Endometrium (tissue), 2 donors: ENCODE measurements at regions not wholly inside any gene's neighbourhood (a gene's known extent, or its start where the extent isn't known, plus 50 kb on each side); places are given as distances from the start of the nearest gene placed in this dataset.
A peak's percentile ranks its signal among the peaks of the same experiment; 100 is the strongest.

Experiments used
- FAIRE-seq: peaks from 2 replicates; lab custom pipeline; 2012; peaks lifted over from hg19 to GRCh38; lab: Jason Lieb, UNC
- donor health status: control.
- donor health status: control.

DNA sequence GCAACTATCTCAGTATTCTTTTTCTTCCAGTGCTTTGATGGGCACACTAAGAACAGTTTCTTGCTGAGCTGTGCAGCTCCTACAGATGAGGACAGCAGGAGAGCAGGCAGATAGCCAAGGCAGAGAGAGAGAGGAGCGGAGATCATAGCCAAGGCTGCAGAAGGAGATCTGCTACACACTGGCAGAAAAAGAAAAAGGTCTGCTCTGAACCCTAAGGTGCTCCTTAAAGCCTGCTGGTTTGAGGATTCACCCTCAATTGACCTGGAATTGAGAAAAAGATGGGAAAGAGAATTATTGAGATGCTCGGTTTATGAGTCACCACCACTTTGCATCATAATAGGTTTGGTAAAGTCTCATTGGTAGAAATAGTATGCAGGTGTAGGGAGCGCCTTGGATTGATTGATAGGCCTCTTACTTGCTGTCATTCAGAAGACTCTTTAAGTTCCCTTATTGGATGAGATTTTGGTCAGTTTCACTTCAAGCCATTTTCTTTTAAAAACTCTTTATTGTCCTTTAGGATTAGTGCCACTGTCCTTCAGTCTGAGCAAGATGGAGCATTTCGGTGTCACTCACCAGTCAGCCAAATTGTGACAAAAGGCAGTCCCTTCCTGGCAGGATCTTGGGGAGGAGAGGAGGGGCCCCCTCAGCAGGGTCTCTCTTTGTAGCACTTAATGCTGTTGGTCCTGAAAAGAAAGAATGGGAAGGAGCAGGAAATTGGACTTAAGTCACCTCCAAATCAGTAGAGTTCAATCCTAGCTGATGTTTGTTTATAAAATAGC is 685.0 kb downstream of the ADGRL2 start:
- no peak for FAIRE-seq

DNA sequence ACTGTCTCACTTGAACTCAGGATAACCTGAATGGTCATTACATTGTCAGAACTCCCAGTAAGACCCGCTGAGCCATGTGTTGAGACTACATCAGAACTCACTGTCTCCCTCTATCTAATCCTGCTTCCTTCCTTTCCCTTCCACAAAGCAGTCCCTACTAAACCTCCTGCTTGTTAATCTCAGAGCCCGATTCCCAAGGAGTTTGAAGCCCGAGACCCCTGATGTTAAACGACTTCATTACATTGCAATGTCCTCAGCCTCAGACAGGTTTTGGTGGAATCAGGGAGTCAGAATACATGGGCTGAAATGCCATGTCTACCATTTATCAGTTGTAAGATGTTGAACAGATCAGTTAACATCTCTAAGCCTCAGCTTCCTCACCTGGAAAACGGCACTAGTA is 682.4 kb downstream of the ADGRL2 start:
- FAIRE-seq: no peak

DNA sequence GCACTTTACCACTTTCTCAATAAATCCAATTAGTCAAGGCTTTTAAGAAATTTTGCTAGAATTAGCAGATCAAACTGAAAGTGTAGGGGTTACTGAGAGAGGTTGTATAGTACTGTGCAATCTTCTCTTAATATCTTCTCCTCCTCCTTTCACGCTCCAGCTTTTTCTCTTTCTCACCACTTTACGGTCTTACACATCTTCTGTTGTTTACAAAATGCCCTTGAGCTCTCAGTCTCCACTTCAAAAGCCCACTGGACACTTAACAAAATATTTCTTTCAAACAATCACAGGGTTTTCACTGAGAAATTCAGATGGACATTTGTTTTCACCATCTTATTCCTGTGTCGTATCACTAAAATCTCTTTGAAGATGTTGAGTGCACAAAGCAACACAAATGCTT is 678.2 kb downstream of the ADGRL2 start:
- FAIRE-seq: no peak

DNA sequence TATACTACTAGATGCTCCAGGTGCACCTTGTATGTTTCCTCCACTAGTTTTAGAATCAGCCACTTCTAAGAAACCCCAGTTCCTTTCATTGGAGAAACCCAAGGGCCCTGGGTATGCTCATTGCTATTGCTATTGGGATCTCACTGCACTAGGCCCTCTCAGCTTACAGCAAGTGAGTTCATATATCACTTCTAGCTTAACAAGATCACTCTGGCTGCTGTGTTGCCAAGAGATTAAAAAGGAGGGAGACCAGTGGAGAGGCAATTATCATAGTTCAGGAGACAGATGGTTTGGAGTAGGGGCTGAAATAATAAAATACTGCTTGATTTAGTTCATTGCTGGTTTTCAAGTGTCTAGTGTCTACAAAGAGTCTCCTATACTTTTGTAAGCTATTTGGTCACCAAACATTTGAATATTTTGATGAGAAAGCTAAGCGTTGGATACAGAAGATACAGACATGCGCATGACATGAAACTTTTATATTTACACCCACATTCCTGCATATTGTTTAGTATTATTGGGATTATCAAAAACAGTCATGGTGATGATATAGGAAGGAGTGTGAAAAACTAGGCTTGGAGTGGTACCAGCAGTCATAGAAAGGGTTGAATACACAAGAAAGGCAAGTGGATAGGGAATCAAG is 671.9 kb downstream of the ADGRL2 start:
- no peak for FAIRE-seq

DNA sequence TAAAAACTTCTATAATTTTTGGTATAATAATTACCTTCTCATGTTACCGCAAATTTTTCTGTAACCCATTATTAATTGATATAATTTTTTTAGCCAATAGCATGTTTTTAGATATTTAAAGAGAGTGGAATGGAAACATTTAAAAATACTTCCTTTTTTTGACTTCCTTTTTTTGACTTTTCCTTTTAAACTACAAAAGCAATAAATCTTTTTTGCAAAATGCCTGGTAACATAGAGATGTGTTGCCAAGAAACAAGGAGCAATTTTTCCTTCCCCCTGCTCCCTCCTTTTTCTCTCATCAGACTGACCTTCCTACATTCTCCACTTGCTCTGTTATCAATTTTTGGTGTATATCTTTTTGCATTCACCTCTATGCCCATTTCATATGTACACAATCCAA is 666.2 kb downstream of the ADGRL2 start:
- no peak for FAIRE-seq

DNA sequence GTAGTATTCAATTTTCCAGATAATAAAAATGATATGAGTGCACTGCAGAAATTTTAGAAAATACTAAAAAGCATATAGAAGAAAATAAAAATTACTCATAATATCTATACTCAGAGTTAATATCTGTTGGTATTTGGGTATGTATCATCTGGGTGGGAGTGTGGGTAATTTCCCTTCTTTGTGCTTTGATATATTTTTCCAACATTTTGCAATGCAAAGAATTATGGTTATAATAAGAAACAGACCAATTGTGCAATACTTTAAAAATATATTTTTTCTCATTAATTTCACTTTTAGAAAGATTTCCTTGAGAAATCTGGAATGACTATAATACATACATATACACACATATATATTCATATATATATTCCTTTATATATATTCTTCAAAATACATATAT is 665.7 kb downstream of the ADGRL2 start:
- no peak for FAIRE-seq

DNA sequence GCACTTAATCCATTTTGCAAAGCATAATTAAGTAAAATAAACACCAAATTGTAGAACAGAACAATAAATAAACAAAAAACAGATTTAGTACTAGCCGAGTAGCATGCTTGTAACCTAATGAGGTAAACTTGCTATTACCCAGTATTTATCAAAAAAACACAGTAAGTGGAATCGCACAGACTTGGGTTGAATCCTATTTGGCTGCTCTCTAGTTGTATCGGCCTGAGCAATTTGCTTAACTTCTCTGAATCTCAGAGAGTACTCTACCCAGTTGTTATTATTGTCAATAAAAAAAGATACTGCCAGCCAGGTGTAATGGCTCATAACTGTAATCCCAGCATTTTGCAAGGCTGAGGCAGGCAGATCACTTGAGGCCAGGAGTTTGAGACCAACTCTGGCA is 664.3 kb downstream of the ADGRL2 start:
- FAIRE-seq: peak; percentile 75

DNA sequence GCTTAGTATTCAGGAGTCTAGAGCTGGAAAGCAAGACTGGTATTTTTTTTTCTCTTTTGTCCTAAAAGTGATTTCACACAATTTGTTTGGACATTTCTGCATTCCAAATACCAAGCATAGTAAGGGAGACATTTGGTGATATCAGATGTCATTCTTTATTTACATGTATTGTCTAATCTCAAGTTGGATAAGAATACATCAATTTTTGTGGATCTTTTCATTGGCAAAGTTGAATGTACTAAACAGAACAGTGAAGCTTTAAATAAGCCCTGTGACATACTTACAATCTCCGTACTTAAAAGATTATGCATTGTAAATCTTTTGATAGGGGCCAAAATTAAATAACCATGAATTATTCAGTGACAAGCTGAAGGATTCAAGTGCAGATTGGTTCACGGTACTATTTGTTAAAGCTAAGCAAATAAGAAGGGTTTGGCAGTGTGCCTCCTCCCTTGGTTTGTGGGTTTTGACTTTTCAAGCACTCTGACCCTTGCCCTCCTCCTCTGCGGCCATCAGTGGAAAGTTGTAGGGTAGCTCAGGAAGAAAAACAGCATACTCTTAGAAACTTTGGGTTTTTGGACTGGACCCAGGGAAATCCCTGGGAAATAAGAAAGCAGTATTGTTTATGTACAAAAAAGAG is 663.7 kb downstream of the ADGRL2 start:
- no peak for FAIRE-seq

DNA sequence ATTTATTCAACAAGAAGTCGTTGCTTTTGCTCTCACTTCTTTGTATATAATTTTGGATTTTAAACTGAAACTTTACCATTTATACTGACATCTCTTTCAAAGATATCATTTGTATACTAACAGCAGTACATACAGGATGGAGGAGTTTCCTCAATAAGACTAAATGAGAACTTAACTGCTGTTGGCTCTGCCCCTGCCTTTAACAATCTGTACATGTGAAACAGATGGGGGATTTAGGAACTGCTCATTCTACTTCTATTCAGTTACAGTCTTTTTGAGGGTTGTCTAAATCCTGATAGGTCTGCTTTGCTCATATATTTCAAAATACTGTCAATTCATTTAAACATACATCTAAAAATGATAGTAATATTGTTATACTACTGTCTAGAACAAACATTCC is 663.2 kb downstream of the ADGRL2 start:
- FAIRE-seq: no peak

DNA sequence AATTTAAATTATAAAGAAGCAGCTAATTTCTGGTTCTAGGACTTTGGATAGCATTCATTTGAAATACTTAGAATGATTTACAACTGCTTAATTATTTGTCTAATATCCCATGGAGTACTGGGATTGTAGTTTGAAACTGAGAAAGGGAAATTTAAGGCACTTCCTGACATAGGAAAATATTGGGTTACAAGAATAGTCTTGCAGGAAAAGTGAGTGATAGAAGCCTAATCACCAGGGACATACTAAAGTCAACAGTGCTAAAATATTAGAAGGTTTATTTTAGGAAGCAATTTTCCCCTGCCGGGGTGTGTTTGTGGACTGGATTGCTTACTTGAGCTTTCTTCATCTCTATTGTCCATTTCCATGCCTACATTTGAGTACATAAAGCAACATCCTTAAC is 661.6 kb downstream of the ADGRL2 start:
- FAIRE-seq: no peak

DNA sequence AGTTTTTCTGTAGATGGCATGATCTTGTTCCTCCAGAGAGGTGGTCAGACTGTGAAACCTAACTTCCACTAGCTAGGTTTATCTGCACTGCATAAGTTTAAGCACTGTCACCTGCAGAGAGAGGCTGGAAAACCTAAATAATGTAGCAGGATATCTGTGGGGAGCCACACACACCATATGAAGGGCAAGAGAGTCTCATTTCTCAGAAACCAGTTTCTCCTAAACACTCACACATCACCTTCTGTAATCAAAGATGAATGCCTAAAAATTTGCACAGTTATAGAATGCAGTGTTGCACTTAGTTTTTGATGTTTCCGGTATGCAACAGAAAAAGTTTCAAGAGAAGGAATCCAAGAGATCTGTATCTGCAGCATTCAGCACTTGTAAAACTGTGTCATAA is 654.6 kb downstream of the ADGRL2 start:
- no peak for FAIRE-seq

DNA sequence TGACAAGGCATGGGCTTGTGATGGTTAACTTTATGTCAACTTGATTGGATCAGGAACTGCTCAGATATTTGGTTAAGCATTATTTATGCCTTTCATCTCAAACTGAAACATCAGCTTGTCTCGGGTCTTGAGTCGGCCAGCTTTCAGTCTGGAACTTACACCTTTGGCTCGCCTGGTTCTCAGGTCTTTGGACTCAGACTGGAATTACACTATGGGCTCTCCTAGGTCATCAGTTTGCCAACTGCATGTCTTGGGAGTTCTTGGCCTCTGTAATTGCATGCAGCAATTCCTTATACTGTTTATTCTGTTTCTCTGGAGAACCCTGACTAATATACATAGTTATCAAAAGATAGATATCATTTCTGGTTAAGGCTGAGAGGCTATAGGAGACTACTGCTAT is 653.7 kb downstream of the ADGRL2 start:
- no peak for FAIRE-seq

DNA sequence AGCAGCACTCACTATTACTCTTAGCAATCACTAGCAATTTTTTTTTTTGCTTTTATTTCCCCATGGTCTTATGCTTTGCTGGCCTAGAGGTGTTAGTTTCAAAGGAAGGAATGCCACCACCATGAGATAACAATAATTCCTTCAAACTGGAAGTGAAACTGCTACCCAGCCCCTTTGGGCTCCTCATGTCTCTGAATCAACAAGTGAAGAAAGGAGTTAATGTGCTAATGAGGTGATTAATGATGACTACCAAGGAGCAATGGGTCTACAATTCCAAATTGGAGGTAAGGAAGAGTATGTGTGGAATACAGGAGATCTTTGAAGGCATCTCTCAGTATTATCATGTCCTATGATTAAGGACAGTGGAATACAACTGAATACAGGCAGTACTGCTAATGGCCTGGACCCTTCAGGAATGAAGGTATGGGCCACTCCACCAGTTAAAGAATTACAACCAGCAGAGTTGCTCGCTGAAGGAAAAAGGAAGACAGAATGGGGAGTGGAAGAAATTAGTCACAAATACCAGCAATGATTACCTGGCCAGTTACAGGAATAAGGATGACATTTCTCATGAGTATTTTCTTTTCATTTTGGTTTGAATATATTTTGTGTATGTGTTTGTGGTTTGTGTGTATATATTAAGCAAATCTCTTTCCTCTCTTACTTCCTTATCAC is 652.9 kb downstream of the ADGRL2 start:
- FAIRE-seq: no peak

DNA sequence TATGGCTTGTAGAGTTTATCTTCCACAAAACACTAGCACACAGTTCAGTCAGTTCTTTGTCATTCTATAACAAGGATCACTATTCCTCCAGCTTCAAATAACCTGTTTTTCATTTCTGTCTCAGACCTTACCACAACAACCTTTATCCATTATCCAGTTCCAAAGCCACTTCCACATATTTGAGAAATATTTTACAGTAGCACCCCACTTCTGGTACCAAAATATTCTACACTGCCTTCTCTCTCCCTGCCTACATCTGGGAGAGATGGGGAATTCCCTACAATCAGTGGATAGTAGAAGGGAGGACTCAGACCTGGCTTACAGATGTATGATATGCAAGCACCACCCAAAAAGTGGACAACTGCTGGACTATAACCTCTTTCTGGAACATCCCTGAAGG is 651.4 kb downstream of the ADGRL2 start:
- FAIRE-seq: no peak

DNA sequence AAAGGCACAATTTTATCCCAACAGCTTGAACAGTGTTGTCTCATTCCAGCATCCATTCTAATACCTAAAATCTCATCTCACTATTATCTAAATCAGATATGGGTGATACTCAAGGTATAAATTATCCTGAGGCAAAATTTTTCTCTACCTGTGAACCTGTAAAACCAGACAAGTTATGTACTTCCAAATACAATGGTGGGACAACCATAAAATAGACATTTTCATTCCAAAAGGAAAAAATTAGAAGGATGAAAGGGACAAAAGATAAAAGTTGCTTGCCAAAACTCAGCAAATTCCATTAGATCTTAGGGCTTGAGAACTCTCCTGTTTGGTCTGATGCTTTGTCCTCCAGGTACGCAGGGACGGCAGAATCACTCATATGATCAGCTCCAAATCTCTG is 650.5 kb downstream of the ADGRL2 start:
- FAIRE-seq: no peak

DNA sequence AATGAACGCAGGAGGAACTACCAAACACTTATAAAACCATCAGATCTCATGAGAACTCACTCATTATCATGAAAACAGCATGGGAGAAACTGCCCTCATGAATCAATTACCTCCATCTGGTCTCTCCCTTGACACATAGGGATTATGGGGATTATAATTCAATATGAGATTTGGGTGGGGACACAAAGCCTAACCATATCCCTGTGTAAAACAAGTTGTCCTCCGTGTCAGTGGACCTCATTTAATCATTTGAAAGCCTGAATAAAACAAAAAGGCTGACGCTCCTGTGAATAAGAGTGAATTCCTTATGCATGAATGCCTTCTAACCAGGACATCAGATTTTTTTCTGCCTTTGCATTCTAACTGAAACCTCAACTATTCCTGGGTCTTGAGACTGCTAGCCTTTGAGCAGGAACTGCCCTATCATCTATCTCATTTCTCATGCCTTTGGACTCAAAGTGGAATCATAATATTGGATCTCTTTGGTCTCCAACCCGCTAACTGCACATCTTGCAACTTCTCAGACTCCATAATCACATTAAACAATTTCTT is 648.8 kb downstream of the ADGRL2 start:
- FAIRE-seq: no peak

DNA sequence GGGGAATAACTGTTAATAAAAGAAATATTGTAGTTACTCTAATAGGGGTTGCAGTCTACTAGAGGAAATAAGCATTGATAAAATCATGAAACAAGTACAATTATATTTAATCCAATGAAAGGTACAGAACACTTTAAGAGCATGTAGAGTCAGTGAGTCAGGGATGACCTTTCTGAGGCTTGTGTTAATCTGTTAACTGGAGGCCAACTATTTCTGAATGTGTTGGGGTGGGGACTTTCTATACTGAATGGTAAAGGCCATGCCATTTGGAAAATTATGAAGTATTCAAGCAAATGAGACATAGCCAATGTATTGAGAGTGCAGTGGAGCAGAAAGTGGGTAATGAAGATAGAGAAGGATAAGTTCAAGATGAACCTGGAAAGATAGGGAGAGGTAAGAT is 646.2 kb downstream of the ADGRL2 start:
- no peak for FAIRE-seq

DNA sequence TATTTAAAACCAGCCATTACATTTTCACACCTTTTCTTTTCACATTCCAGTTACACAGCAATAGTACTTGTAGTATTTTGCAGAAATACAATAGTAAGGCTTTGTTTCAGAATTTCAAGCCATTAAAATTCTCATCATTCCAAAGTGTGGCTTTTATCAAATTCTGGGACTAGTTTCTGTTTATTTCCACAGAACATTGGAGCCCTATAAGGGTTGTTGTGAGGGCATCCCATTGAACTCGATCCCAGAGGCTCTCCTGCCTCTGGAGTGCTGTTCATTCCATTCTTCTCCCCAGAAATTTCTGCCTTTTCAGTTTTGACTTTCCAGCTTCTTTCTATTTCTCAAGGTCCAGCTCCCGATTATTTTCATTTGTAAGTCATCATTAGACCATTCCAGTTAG is 645.5 kb downstream of the ADGRL2 start:
- no peak for FAIRE-seq

DNA sequence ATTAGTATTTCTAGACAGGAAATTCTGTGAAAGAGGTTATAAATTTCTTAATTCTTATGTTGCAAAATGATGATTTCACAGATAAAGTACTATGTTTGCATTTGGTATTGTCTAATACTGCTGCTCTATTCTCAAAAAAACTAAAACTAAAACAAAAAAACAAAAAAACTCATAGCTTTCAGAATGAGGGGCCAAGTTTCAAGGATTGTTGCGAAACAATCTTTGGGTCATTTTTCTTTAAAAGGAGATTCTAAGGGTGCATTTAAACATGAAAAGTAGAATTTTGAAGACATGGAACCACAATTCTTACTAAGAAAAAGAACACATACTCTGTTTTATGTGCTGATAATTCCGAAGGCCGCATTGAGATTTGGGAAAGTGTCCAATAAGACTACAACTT is 645.1 kb downstream of the ADGRL2 start:
- no peak for FAIRE-seq

DNA sequence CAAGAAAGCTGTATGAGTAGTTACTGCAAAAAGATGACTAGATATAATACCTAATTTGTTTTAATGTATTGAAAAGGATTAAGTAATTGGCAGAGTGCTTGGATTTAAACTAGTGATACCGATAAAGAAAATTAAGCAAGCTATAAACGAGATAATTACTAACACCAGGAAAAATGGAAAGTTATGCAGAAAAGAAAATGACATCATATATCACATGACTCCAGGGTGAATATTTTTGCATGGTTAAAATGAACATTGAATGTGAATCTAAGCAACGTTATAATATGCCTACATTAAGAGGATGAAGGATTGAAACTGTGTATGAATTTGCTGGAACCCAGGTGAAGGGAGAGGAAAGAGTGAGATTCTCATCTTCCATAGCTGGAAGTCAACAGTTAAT is 644.4 kb downstream of the ADGRL2 start:
- no peak for FAIRE-seq

DNA sequence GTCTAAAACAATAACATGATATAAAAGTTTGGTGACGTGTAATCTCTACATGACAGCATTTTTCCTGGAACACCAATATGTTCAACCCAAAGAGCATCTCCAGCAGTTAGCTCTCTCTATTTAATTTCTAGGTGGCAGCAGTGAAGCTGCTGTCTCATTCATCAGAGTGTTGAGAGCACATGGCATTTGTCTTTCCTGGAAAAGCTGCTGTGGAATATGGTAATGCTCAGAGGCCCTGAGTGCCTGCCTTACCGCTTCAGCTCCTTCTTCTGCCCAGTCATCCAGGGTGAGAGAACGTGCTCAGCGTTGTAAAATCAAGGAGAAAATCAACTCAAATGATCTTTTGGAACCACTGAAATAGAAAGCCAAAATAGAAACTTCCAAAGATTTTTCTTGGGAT is 640.7 kb downstream of the ADGRL2 start:
- FAIRE-seq: no peak

DNA sequence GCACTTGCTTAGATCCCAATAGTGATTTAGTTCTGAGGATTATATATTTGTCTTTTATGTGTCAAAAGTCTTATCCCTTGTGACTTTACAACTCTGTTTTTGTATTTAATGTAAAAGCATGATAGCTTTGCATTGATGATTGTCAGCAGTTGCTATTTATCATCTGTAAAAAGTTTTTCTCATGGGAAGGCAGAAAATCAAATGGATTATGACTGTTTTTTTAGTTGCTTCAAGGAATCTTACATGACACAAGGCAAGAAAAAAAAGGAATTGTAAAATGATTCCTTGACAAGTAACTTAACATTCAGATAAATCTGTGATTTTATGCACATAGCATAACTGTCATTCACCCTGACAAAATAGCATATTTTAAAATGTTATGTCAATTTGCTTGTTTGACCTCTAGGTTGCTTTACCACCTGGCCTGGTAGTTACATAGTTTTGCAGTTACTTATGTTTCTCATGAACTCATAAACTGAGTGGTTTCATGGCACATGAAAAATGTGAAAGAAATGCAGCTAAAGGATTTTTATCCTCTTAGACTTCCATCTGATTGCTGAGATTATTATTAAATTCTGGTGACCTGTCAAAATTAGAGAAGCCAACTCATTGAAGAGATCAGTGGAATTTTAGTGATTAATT is 622.6 kb downstream of the ADGRL2 start:
- no peak for FAIRE-seq
